OCI-LY3 (cell line): ENCODE measurements at regions not wholly inside any gene's neighbourhood (a gene's known extent, or its start where the extent isn't known, plus 50 kb on each side); places are given as distances from the start of the nearest gene placed in this dataset.

Experiments
- EZH2phosphoT487 ChIP-seq: fragments of 200-600 bp; shearing (Covaris generic); IDR thresholded peaks from 2 replicates; pipeline ENCODE4 v1.6.1; 2018; ENCODE audit warnings: antibody characterized with exemption, mixed run types, low read depth
- TF ChIP-seq, protein P1 (sequence below): fragments of 200-600, 300-600 bp; sonication (generic); IDR thresholded peaks from 2 replicates; pipeline ENCODE4 v1.5.1; 2014; ENCODE audit warnings: antibody characterized with exemption, low read length, low read depth

DNA sequence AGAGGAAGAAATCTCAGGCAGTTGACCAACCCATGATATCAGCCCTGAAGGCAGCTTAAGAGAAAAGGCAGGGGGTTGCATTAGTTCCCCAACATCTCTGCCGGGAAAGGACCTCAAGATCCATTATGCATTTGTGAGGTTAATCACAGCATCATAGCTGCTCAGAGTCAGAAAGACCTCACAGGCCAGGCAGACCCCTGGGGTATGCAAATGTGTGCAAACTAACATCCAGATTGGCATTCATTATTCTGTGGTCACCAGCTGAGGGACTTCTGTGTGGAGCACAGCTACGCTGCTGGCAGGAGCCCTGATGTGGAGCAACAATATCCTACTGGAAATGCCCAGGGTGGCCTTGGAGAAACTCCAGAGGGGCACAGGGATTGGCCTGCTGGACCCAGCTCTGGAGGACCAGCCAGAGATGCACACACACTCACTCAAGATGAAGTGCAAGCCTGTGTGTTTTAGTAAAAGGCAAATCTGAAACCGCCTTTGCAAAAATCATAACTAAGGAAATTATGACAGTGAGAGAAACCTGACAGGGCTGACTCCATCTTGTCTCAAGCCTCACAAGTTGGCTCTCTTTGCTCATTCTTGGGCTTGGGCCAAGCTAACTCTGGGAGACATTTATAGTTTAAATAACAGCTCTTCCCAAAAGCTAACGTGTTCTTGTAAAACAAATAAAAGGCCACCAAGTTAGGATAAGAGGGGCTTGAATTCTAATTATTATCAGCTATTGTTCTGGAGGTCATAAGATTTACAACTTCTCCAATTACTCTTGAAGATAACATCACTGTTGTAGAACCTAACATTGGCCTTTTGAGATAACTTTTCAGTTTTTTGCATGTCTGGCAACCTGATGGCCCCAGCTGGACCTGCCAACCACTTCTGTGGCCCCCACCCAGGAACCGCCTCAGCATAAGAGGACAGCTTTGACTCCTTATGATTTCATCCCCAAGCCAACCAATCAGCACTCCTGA lies 257.1 kb downstream of the UACA start:
- TF ChIP-seq, protein P1, sequence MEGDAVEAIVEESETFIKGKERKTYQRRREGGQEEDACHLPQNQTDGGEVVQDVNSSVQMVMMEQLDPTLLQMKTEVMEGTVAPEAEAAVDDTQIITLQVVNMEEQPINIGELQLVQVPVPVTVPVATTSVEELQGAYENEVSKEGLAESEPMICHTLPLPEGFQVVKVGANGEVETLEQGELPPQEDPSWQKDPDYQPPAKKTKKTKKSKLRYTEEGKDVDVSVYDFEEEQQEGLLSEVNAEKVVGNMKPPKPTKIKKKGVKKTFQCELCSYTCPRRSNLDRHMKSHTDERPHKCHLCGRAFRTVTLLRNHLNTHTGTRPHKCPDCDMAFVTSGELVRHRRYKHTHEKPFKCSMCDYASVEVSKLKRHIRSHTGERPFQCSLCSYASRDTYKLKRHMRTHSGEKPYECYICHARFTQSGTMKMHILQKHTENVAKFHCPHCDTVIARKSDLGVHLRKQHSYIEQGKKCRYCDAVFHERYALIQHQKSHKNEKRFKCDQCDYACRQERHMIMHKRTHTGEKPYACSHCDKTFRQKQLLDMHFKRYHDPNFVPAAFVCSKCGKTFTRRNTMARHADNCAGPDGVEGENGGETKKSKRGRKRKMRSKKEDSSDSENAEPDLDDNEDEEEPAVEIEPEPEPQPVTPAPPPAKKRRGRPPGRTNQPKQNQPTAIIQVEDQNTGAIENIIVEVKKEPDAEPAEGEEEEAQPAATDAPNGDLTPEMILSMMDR, result no peak
- TF ChIP-seq EZH2phosphoT487, result no peak
